Fibroblast of pulmonary artery (primary cell): ENCODE measurements at regions not wholly inside any gene's neighbourhood (a gene's known extent, or its start where the extent isn't known, plus 50 kb on each side); places are given as distances from the start of the nearest gene placed in this dataset.

Source experiments
- DNase-seq: peaks from one replicate; pipeline ENCODE4 v3.0.0-alpha.2; 2010; ENCODE audit warnings: low read depth
- H3K4me3 ChIP-seq: replicated peaks from 2 replicates; pipeline ENCODE4 v1.5.1; 2011; ENCODE audit warnings: low read depth, mild to moderate bottlenecking, control low read depth, low read length, moderate library complexity
- CTCF ChIP-seq: IDR thresholded peaks from 2 replicates; pipeline ENCODE4 v1.5.1; 2011; ENCODE audit warnings: mild to moderate bottlenecking, control low read depth, low read length, inconsistent platforms; ENCODE audit errors: missing control alignments

GRCh38 chr22:48084041-48084728, 1321.7 kb downstream of the TBC1D22A start:
- DNase-seq = no peak
- no peak overlapping the region for H3K4me3 ChIP-seq
- TF ChIP-seq CTCF = no peak

- H3K4me3 ChIP-seq = no peak overlapping the region
- no peak for TF ChIP-seq CTCF
- no peak for DNase-seq
These were observed 1321.1 kb downstream of the TBC1D22A start for GRCh38 chr22:48083502-48083901.

- DNase-seq = no peak
- no peak for TF ChIP-seq CTCF
- H3K4me3 ChIP-seq = no peak overlapping the region
These were observed 1319.8 kb downstream of the TBC1D22A start for GRCh38 chr22:48082284-48082683.

GRCh38 chr22:48081281-48081680, 1318.8 kb downstream of the TBC1D22A start:
- DNase-seq = no peak
- no peak overlapping the region for H3K4me3 ChIP-seq
- no peak for TF ChIP-seq CTCF

GRCh38 chr22:48080316-48081165, 1318.1 kb downstream of the TBC1D22A start:
- no peak overlapping the region for H3K4me3 ChIP-seq
- TF ChIP-seq CTCF = no peak
- DNase-seq = no peak

GRCh38 chr22:48079505-48080290, 1317.2 kb downstream of the TBC1D22A start:
- no peak for DNase-seq
- TF ChIP-seq CTCF = no peak
- no peak overlapping the region for H3K4me3 ChIP-seq
